ENCODE measurements at regions not wholly inside any gene's neighbourhood (a gene's known extent, or its start where the extent isn't known, plus 50 kb on each side); places are given as distances from the start of the nearest gene placed in this dataset.

DNA sequence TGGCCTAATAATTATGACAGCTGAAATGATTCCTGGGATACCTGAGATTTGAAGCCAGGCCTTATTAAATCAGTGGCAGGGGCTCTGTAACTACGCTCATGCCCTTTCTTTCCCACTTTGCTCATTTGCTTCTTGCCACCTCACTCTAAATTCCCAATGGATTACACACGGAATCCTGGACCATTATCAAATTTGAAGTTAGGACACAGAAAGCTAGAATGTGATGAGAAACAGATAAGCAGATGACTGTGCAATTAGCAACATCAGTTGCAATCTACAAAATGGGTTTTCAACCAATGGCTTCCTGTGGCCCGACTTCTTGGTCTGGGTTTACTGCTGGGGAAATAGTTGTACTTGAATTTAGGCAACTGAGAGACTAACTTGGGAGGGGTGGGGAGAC lies 374.3 kb downstream of the INHBA start:
- Histone ChIP-seq H3K27ac (replicated peaks in 1 of 4) (no peak overlapping the region), H3K4me3 (no peak overlapping the region), H3K9me3 (no peaks in the 10 kb centered on the region), H3K27me3 (no peaks in the 10 kb centered on the region), H3K4me1 (no peaks in the 10 kb centered on the region), H3K36me3 (no peaks in the 10 kb centered on the region)
- TF ChIP-seq, protein P1, sequence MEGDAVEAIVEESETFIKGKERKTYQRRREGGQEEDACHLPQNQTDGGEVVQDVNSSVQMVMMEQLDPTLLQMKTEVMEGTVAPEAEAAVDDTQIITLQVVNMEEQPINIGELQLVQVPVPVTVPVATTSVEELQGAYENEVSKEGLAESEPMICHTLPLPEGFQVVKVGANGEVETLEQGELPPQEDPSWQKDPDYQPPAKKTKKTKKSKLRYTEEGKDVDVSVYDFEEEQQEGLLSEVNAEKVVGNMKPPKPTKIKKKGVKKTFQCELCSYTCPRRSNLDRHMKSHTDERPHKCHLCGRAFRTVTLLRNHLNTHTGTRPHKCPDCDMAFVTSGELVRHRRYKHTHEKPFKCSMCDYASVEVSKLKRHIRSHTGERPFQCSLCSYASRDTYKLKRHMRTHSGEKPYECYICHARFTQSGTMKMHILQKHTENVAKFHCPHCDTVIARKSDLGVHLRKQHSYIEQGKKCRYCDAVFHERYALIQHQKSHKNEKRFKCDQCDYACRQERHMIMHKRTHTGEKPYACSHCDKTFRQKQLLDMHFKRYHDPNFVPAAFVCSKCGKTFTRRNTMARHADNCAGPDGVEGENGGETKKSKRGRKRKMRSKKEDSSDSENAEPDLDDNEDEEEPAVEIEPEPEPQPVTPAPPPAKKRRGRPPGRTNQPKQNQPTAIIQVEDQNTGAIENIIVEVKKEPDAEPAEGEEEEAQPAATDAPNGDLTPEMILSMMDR (IDR thresholded peaks at IDR 0.05): no peak
- TF ChIP-seq POLR2A (IDR thresholded peaks at IDR 0.05; ENCODE audit: low read depth) (no peak), EP300 (IDR thresholded peaks at IDR 0.05) (no peak), POLR2AphosphoS5 (IDR thresholded peaks at IDR 0.05) (no peak)
- no peak for DNase-seq (ENCODE audit: extremely low spot score)
- intact Hi-C loops (cut with DNase I): no loop called here
- WGBS: 86% methylated on average over 3 of the region's 3 CpGs

DNA sequence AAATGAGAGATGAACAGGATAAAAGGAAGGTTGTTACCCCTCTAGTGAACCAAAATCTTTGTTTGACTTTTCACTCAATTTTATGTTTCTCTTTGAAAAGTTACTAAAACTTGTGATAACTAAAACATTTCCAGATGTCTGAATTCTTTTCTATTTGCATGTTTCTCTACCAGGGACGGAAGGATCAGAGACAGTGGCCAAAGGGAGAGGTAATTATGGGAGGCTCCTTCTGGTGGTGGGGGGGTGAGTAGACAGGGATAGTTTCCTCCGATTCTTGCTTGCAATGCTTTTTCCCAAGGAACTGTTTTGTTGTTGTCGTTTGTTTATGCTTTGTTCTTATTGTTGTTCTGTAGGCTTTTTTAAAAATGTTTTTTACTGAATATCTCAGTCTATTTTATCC lies 374.8 kb downstream of the INHBA start:
- no peak for DNase-seq (ENCODE audit: extremely low spot score)
- 80% methylated on average over 3 of the region's 3 CpGs for WGBS
- intact Hi-C loops (cut with DNase I): no loop called here

DNA sequence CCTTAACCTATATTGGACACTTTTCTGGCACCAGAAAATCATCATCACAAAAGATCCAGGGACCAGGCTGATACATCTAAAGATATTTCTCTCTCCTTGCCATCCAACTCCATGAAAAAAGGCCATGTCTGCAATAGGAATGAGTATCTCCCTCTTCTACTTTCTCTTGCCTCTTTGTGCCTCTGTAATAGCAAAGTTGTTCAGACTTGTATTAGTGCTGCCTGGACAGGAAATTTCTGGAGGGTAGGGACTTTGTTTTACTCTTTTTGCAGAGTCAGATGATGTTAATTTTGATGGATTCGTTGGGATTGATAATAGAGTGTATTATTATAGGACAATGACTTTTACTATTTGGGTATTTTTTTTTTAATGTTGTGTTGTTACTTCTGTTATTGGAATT lies 376.3 kb downstream of the INHBA start:
- no peaks in the 10 kb centered on the region for H3K27me3 ChIP-seq
- no peaks in the 10 kb centered on the region for H3K36me3 ChIP-seq
- H3K4me1 ChIP-seq: no peaks in the 10 kb centered on the region
- no peak overlapping the region for H3K4me3 ChIP-seq
- no peak overlapping the region for H3K27ac ChIP-seq (replicated peaks in 1 of 4)
- intact Hi-C loops (cut with DNase I): no loop called here
- H3K9me3 ChIP-seq: no peaks in the 10 kb centered on the region
- no peak for DNase-seq (ENCODE audit: extremely low spot score)
- WGBS: 71% methylated on average over 1 of the region's 1 CpG
- TF ChIP-seq, protein P1 (IDR thresholded peaks at IDR 0.05): no peak
- no peak for TF ChIP-seq POLR2A (IDR thresholded peaks at IDR 0.05; ENCODE audit: low read depth)
- TF ChIP-seq POLR2AphosphoS5 (IDR thresholded peaks at IDR 0.05): no peak
- no peak for TF ChIP-seq EP300 (IDR thresholded peaks at IDR 0.05)

More for the DNA sequence above, 374.8 kb downstream of the INHBA start:
- H3K9me3 ChIP-seq: no peaks in the 10 kb centered on the region
- no peaks in the 10 kb centered on the region for H3K4me1 ChIP-seq
- no peak overlapping the region for H3K27ac ChIP-seq (replicated peaks in 1 of 4)
- H3K27me3 ChIP-seq: no peaks in the 10 kb centered on the region
- TF ChIP-seq EP300 (IDR thresholded peaks at IDR 0.05) (no peak), POLR2AphosphoS5 (IDR thresholded peaks at IDR 0.05) (no peak), POLR2A (IDR thresholded peaks at IDR 0.05; ENCODE audit: low read depth) (no peak)
- TF ChIP-seq, protein P1 (IDR thresholded peaks at IDR 0.05): no peak
- no peak overlapping the region for H3K4me3 ChIP-seq
- no peaks in the 10 kb centered on the region for H3K36me3 ChIP-seq

DNA sequence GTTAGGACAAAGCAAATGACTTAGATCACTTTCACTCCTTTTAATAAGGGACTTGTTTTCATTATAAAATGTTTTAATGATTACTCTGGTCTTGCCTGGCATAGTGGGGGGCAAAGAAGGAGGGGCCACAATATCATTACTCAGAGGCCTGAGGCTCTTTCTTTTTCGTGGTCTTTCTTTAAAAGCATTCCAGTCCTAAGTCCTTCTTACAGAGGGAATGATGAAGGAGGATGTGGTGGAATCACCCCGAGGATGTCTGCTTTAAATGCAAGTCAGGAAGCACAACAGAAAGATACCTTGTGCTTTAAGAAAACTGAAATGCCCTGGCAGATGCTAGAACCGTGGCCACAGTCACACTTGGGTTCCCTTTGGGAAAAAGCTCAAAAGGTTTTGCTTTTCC lies 379.1 kb downstream of the INHBA start:
- intact Hi-C loops (cut with DNase I): no loop called here
- 89% methylated on average over 3 of the region's 3 CpGs for WGBS
- no peaks in the 10 kb centered on the region for H3K36me3 ChIP-seq
- H3K27ac ChIP-seq (replicated peaks in 1 of 4): no peak overlapping the region
- no peaks in the 10 kb centered on the region for H3K9me3 ChIP-seq
- TF ChIP-seq, protein P1 (IDR thresholded peaks at IDR 0.05): no peak
- TF ChIP-seq EP300 (IDR thresholded peaks at IDR 0.05) (no peak), POLR2A (IDR thresholded peaks at IDR 0.05; ENCODE audit: low read depth) (no peak), POLR2AphosphoS5 (IDR thresholded peaks at IDR 0.05) (no peak)
- H3K27me3 ChIP-seq: no peaks in the 10 kb centered on the region
- H3K4me3 ChIP-seq: no peak overlapping the region
- H3K4me1 ChIP-seq: no peaks in the 10 kb centered on the region
- no peak for DNase-seq (ENCODE audit: extremely low spot score)

DNA sequence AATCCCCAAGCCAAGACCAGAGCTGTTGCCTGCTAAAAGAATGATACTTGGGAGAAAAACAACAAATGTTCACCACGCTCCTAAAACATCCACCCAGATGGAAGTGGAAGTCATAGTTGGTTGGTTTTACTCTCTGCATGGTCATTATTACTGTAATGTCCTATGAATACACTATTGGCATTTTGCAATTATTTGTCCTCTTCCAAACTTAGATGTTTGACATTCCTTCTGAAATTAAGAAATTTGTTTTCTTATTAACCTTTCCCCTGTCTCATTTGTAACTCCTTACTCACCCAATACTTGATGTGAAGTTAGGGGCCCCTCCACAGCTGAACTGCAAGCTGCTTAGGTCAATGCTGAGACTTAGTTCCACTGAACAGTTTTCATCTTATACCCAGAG lies 383.3 kb downstream of the INHBA start:
- no peaks in the 10 kb centered on the region for H3K36me3 ChIP-seq
- WGBS: 96% methylated on average over 1 of the region's 1 CpG
- TF ChIP-seq EP300 (IDR thresholded peaks at IDR 0.05) (no peak), POLR2A (IDR thresholded peaks at IDR 0.05; ENCODE audit: low read depth) (no peak), POLR2AphosphoS5 (IDR thresholded peaks at IDR 0.05) (no peak)
- TF ChIP-seq, protein P1 (IDR thresholded peaks at IDR 0.05): no peak
- peaks cover 0 to 12% (median 9%) of the 10 kb centered on the region in 4 donors for H3K4me1 ChIP-seq
- no peaks in the 10 kb centered on the region for H3K9me3 ChIP-seq
- no peak overlapping the region for H3K27ac ChIP-seq (replicated peaks in 1 of 4)
- no peaks in the 10 kb centered on the region for H3K27me3 ChIP-seq
- no peak for DNase-seq (ENCODE audit: extremely low spot score)
- H3K4me3 ChIP-seq: no peak overlapping the region
- intact Hi-C loops (cut with DNase I): no loop called here
